NCI-H187 (cell line): ENCODE measurements at regions not wholly inside any gene's neighbourhood (a gene's known extent, or its start where the extent isn't known, plus 50 kb on each side); places are given as distances from the start of the nearest gene placed in this dataset.
A peak's percentile ranks its signal among the peaks of the same experiment; 100 is the strongest.
"Not testable (repeated sequence)": the region's sequence is repeated elsewhere in the genome, so short reads cannot be mapped to it uniquely, and the experiment has no call there.

ENCODE experiments used
- DNase-seq, 2 experiments: peaks; one replicate each; lab custom pipeline; 2025; lab: John Stamatoyannopoulos, UW

DNA sequence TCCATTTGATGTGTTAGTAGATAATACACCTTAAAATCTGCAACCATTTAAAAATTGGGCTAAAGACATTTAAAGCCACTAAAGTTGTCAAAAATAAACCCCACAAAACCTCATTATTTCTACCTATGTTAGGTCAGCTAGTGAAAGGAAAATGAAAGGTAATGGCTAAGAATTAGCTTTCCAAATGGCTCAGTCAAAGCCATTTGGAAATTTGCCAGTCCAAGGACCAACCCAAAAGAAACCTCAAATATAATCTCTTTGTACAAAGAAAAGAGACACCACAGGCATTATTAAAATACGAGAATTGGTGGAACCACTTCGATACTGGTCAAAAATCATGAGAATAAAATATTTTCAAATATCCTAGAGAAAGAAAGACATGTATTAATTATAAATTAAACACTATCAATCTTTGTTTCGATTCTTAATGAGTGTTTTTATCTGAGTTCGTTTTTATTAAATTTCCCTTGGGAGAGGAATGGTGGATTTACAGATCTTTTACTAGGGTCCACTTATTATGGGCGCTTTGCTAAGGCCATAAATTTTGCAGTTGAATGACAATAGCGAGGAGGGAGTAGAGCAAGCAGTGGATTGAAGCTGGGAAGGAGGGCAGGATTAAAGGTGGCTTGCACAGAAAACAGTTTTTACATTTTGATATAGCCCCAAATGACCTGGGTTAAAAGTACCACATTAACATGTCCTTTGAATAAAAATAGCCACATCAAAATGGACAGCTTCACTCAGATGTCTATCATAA is 116.8 kb upstream of the SHB start:
- no peak for DNase-seq

DNA sequence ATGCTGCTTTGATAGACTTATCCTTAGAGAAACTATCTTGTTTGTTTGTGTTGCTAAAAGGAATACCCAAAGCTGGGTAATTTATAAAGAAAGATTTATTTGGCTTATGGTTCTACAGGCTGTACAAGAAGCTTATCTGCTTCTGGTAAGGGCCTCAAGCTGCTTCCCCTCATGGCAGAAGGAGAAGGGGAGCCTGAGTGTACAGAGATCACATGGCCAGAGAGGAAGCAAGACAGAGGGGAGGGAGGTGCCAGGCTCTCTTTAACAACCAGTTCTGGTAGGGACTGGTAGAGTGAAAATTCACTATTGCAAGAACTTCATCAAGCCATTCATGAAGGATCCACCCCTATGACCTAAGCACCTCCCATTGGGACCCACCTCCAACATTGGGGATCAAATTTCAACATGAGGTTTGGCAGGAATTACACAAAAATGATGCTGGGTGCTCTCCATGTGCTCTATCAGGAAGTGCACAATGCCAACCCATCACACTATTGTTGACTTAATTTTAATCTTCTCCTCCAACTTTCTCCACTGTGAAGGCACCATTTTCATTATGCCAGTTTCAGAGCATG is 115.1 kb upstream of the SHB start:
- no peak for DNase-seq

DNA sequence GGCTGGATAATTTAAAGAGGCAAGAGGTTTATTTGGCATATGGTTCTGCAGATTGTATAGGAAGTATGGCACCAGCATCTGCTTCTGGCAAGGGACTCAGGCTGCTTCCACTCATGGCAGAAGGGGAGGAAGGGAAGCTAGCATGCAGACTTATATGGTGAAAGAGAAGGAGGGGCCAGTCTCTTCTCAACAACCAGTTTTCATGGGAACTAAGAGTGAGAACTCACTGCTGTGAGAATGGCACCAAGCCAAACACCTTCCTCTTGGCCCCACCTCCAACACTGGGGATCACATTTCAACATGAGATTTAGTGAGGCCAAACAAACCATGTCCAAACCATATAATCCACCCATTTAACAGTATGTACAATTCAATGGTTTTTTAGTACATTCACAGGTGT is 113.3 kb upstream of the SHB start:
- peak; percentile 19 to 30 for DNase-seq

DNA sequence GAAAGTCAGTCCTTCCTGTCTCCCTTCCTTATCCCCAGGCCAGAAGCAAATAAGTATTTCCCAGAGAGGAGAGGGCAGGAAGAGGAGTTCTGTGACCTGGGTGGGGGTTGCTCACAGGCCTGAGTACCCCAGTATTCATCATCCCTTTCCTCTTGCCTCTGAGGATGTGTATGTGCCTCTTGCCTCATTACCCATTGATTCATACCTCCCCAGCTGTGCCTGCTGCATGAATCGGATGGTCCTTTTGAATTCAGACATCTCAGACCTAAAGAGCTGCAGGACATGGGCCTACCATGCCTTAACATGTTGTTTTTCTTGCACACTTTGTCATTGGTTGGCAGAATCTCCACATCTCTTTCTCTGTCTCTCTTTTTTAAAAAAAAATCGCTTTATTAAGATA is 112.8 kb upstream of the SHB start:
- no peak for DNase-seq

DNA sequence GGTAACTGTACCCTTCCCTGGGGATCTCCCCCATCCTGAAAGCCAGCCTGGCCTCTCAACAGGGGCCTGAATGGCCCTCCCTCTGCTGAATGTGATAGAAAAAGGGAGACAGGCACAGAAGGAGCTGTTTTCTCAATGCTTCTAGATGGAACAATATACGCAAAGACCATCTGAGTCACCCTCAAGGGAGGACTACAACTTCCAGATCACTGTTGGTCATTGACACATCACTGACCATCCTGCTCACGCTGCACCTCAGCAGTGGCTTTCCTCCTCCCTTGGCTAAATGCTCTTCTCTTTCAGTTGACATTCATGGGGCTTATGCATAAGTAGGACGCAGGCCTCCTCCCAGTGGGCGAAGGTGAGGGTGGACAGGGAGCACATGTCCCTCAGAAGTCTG is 112.2 kb upstream of the SHB start:
- DNase-seq: no peak

DNA sequence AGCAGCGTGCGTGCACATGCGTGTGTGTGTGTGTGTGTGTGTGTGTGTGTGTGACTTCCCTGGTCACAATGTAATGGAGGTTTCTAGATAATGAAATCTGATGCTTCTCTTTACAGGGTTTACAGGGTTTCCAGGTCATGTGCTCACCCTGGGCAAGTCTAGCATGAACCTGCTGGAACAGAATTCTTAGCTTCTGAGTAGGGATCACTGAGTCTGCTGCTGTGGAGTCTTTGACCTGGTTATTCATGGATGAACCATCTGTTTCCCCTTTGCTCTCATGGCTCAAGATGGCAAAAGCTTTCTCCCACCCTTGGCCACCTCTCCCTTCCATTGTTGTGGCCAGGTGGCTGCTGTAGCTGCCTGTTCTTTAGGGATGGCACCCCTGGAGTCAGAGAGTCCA is 111.6 kb upstream of the SHB start:
- no peak for DNase-seq

DNA sequence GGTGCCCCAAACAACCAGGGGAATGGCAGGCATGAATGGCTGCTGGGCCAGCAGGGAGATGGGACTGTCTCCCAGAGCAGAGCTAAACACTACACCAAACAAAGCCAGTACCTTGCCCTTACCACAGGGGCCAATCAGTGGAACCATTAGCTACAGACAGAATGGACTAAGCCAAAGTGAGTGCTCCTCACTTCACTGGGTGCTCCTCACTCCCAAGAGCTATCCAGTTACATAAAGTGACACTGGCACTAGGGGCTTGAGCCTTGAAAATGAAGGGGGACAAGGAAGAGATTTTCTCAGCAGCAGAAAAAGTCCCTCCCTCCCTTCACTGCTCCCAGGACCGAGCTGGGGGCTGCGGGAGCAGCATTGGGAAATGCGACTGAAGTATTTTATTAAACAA is 110.9 kb upstream of the SHB start:
- no peak for DNase-seq

DNA sequence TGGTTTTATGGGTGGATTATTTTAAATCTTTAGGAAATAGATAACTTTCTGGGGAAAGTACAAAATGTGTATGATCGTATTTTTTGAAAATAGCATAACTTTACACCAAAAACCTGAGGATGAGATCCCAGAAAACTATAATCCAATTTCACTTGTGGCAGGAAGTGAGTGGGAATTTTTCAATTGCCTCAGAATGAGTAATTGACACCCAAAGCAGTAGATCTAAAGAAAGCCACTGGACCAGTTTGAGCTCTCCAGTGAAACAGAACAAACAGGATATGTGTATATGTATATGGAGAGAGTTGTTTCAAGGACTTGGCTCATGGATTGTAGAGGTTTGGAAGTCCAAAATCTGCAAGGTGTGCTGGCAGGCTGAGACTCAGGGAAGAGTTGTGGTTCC is 109.2 kb upstream of the SHB start:
- no peak for DNase-seq

DNA sequence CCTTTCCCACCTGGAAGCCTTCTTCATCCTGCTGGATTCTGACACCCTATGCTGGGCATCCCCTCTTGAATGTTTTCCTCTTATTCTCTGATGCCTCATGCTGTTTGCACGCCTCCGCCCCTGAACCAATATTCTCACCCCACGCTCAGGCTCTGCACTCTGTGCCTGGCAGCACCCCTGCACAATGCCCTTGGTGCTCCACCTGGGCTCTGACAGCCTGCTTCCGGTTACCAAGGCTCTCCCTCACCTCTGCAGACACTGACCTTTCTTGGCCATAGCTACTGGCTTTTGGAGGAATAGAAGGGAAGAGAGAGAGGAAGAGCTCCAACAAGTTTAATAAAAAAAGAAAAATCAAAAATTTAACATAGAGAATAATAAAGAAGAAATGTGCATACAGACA is 108.7 kb upstream of the SHB start:
- DNase-seq: no peak

DNA sequence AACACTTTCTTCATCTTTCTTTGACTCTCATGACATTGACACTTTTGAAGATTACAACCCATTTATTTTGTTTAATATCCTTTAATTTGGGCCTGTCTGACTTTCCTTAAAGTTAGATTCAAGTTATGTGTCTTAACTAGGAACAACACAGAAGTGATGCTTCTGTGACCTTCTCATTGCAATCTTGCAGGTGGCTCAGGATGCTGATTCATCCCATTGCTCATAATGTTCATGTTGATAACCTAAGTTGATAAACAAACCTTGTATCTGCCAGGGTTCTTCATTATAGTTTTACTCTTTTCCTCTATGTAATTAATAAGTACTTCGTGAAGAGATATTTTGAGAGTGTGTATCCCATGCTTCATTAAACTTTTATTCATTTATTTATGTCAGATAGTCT is 107.2 kb upstream of the SHB start:
- no peak for DNase-seq

DNA sequence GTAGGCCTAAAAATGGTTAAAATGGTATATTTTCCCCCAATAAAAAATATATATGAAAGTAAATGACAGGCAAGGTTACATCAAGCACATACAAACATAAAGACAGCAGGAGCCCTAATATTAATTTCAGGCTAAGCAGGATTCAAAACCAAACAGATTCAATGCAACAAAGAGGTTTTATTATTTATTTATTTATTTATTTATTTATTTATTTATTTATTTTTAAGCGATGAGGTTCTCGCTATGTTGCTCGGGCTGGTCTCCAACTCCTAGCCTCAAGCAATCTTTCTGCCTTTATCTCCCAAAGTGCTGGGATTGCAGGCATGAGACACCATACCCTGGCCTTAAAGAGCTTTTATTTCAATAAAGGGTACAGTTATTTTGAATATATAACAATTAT is 106.4 kb upstream of the SHB start:
- DNase-seq: no peak

DNA sequence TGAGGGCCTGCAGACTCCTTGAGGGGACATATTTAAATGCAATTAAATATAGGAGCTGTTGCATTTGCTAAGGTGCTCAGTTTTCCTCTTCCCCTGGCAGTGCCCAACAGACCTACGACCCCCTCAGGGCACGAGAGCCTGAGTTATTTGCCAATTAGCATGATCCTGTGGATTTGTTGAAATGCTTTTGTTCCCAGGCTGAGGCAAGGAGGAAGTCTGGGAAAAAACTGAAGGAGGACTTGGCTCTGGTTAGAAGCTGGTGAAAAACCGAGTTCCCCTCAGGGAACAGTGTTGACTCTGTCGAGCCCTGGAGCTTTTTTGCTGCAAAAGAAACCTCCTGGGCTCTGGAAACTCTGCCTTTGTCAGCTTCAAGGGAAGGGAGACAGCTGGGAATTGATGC is 103.6 kb upstream of the SHB start:
- no peak for DNase-seq

DNA sequence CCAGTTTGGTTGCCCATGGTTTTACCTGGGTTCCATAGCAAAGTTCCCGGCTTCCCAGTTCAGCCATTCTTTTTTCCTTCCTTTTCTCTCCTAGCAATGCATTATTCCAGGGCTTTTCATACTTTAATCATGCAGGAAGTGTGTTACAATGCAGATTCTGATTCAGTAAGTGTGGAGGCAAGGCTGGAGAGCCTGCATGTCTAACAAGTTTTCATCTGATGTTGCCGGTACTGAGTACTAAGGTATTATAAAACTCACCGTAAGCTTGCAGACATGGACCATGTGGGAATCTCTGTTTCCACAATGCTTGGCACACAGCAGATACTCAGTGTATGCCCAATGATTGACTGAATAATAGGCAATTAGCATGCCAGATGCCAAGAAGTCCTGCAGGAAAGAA is 102.9 kb upstream of the SHB start:
- DNase-seq: no peak

DNA sequence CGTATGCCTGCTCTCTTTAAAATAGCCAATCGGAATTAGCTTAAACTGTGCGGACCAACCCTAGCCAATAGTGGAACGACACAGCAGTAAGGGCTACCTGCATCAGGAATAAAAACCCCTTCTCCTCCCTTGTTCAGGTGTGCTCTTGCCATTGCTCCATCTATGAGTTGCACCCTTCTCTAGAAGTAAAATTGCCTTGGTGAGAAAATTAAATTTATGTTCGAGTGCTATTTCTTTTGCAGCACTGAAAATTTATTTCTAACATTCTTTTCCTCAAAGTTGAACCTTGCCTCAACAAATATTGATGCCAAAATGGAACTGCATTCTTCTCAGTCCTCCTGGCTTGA is 102.5 kb upstream of the SHB start:
- DNase-seq: no peak

DNA sequence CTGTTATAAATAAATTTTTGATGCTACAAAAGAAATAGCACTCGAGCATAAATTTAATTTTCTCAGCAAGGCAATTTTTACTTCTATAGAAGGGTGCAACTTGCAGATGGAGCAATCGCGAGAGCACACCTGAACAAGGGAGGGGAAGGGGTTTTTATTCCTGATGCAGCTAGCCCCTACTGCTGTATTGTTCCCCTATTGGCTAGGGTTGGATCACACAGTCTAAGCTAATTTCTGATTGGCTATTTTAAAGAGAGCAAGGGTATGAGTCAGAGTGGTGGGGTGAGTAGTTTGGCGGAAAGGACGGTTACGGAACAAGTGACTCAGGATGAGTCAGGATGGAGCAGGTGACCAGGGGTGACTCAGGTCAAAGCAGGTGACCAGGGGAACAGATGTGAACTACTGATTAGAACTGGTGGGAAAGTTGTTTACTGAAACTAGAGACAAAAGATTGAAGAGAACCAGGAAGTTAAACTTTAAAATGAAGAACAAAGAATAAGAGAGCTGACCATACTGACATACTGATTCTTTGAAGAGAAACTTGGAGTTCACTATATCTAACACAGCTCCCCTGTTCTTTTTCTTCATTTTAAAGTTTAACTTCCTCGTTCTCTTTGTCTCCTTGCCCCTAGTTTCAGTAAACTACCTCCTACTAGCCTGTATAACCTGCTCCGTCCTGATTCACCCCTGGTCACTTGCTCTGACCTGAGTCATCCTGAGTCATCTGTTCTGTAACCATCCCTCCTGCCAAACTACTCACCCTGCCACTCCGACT is 101.9 kb upstream of the SHB start:
- DNase-seq: not testable (repeated sequence)

DNA sequence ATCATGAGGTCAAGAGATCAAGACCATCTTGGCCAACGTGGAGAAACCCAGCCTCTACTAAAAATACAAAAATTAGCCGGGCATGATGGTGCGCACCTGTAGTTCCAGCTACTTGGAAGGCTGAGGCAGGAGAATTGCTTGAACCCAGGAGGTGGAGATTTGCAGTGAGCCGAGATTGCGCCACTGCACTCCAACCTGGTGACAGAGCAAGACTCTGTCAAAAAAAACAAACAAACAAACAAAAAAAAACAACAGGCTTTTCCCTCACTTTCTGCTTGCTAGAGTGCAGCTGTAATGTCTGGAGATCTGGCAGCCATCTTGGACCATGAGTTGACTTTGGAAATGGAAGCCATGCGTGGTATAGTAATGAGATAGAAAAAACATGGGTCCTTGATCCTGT is 101.1 kb upstream of the SHB start:
- not testable (repeated sequence) for DNase-seq

DNA sequence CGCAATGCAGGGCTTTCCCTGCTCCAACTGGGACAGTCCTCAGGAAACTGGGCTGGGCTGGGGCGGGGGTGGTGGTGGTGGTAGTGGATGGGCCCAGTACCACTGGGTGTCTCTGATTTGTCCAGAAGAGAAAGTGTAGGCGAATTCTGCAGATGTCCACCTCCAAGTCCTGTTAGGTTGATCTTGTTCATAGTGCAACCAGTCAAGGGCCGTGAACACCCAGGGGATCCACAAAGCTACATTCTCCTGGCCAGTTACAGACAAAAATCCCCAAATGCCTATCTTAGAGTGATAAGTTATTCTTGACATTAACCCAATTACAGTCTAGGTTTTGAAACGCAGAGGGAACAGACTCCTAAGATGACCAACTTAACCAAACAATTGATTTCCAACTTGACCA is 97.5 kb upstream of the SHB start:
- no peak for DNase-seq

DNA sequence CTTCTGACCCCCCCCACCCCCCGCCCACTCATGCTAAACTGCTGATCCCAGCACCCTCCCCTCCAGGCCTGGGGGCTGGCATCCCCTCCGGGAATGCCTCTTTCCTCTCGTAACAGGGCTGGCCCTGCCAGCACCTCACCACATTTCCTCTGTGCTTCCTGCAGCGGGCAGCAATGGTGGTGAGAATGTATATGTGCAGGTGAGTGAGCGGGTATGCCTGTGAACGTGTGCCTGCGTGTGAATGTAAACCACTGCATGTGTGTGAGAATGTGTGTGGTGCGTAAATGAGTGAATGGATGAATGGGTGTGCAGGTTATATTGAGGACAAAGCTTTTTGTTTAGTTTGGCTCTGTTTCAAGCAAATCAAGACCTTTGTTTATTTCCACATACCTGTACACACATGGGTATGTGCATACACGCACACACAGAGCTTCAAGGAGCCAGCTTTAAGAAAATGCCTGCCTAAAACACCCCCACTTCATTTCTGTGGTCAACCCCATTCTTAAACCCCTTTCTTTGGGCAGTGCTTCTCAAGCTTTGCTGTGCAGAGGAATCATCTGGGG is 95.7 kb upstream of the SHB start:
- no peak for DNase-seq

DNA sequence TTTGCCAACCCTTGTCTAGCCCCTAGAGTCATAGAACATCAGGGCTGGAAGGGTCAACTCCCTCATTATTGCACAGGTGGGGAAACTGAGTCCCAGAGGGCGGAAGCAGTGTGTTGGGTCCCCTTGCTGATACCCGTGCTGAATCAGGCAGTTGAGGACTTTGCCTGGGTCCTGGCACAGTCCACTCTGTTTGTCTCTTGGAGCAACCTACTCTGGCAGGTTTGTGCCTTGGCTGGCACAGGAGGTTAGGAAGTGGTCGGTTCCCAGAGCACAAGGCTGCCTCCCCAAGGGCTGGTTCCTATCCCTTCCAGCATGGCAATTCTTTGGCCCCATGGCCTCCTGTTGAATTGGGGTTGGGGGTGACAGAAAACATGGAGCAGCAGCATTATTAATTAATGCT is 94.5 kb upstream of the SHB start:
- no peak for DNase-seq

DNA sequence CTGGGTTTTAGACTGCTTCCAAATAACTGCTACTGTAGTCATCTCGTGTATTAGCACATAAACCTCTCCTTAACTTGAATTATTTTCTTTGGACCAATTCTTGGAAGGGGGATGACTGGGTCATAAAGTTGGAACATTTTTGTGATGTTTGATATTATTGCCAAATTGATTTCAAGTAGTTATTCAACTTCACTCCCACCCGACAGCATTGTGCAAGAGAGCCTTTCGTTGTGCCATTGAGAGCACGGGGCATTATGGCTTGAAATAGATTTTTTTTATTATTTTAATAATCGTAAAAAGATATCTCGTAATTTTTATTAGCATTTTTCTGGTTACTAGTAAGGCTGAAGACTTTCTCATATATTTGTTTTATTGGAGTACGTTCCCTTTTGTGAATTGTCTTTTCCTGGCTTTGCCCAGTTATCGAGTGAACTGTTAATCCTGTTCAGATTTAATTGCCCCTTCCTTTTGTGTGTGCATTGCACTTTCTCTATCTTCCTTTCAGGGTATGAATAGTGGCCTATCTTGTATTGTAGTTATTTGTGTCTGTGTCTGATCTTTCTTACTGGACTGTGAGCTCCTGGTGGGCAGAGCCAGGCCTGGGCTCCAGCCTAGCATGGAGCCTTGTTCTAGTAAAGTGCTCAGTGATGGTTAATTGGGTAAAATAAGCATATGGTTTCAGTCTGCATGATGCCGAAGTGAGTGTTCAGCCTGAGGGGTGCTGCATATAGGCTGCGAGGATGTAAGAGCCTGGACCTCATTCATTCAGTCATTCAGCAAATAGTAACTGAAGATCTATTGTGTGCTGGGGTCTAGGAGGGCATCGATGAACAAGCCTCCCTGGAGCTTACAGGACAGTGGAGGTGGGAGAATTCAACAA is 93.5 kb upstream of the SHB start:
- DNase-seq: no peak

DNA sequence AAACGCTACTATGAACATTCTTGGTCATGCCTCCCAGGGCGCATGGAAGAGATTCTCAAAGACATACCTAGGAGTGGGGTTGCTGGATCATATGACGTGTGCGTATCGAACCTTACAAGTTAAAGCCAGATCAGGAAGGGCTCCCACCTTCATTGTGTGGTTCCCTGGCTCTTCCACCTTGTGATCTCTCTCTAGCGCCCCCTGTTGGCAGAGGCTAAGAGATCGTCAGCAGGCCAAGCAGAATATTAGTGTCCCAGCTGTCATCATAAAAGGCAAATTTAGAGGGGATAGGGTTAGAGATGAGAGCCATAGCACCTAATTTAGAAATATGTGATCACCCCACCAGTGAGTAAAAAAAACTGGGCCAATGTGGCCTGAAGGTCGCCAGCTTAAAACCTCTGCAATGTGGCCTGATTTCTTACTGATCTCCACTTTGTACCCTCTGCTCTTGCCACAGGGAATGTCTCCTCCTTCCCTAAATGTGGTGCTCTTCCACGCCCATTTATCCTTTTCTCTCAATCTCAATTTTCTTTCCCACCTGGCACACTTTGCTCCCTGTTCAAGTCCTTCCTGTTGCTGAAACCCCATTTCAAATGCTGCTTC is 91.7 kb upstream of the SHB start:
- peak in 1 of 2 experiments; percentile 21 for DNase-seq

DNA sequence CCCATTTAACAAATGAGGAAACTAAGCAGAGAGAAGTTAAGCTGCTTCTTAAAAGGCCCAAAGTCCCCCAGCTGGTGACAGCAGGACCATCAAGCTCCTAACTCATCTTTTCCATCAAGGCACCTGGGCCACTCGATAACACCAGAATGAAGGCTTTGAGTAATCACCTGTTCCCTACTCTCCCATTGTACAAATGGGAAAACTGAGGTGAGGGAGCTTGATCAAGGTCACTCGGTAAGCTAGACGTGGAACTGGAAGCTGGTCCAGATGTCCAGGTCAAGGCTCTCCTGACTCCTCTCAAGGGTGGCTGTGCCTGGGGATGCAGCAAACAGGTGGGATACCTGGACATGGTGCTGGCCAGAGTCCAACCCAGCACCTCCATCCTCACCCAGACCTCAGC is 90.6 kb upstream of the SHB start:
- DNase-seq: no peak
